ENCODE measurements at regions not wholly inside any gene's neighbourhood (a gene's known extent, or its start where the extent isn't known, plus 50 kb on each side); places are given as distances from the start of the nearest gene placed in this dataset.
"Not testable (repeated sequence)": the region's sequence is repeated elsewhere in the genome, so short reads cannot be mapped to it uniquely, and the experiment has no call there.

DNA sequence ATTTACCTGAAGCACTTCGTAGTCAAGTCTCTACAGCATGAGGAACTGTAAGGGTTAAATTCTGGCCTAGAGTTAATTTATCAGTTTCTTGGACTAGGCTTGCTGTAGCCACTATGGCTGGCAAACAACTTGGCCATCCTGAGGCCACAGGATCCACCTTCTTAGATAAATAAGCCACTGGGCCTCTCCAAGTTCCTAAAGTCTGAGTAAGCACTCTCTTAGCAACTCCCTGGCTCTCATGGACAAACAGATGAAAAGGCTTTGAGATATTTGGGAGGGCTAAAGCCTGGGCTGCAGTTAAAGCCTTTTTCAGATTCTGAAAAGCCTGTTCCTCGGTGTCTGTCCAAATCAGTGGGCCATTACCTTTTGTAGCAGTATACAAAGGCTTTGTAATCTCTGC is 675.0 kb downstream of the TMEM121 start:
- DNase-seq (ENCODE audit: low read depth): no peak

GRCh38 chr14:106203438-106203837 is 677.1 kb downstream of the TMEM121 start:
- no peak for DNase-seq (ENCODE audit: low read depth)

- DNase-seq (ENCODE audit: low read depth): no peak
These were observed 677.7 kb downstream of the TMEM121 start for GRCh38 chr14:106204063-106204462.

GRCh38 chr14:106207316-106207715 is 680.9 kb downstream of the TMEM121 start:
- no peak for DNase-seq (ENCODE audit: low read depth)

DNA sequence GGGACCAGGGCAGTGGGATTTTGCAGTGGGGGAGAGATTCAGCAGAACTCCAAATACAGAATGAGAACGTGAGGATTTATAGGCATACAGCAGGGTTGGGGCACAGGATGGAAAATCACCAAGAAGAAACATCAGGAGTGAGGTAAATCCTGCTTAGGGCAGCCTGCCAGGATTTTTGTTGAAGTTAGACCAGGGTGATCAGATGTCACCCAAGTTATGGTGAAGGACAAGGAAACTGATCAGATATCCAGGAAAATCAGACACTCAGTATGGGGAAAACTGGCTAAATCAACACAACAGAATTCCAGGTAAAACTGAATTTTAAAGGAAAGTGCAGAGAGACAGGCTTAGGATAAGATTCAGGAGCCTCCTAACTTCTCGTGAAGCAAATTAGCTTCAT is 682.4 kb downstream of the TMEM121 start:
- no peak for DNase-seq (ENCODE audit: low read depth)

DNA sequence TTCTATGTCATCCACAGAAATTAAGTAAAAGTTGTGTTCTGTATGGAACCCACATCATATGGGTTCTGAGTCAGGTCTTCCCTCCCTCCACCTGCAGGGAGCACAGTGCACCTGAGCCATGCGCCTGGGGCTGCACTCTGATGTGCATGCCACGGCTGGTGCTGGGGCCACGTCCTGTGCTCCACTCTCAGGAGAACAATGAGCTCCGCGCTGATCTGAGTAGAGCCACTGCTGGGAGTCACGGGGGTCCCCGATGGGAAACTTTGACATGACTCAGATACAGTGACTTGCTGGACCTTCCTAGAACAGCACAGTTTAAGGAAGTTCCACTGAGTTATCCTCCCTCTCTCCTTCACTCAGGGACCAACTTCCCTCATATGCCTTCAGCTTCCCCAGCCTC is 683.4 kb downstream of the TMEM121 start:
- DNase-seq (ENCODE audit: low read depth): peak; percentile 39

DNA sequence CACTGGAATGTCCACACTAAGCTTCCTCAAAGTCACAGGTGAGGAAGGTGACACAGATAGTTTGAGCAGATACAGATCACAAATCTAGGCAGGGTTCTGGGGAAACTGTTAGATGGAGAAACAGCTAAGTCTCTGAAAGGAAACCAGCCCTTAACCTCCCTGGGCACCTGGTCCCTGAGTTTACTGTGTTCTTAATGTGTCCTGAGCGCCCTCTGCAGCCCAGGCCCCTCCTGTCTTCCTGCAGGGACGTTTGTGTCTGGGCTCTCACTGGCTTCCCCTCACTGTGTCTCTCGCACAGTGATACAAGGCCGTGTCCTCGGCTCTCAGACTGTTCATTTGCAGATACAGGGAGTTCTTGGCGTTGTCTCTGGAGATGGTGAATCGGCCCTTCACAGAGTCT is 684.3 kb downstream of the TMEM121 start:
- no peak for DNase-seq (ENCODE audit: low read depth)

DNA sequence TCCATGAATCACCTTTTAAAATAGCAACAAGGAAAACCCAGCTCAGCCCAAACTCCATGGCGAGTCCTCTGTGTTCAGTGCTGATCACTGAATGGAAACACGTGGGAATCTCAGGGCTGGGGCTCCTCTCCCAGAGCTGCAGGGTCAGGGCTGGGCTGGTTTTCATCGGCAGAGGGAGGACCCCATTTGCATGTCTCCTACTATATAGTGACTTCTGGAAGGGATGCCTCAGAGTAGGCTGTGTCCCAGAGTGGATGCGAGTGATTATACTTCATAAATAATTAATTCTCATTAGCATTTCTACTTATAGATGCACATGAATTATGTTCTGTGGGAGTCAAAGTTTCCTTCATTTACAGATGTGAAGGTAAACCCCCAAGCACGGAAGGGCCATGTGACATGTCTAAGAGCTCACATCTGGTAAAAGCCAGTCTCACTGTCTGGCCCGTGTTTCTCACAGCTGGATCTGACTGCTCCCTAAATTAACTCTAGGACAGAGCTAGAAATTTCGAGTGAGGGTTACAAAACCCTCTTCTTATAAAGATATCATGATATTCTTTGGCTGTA is 685.0 kb downstream of the TMEM121 start:
- no peak for DNase-seq (ENCODE audit: low read depth)

GRCh38 chr14:106215229-106215628 is 688.8 kb downstream of the TMEM121 start:
- DNase-seq (ENCODE audit: low read depth): no peak

DNA sequence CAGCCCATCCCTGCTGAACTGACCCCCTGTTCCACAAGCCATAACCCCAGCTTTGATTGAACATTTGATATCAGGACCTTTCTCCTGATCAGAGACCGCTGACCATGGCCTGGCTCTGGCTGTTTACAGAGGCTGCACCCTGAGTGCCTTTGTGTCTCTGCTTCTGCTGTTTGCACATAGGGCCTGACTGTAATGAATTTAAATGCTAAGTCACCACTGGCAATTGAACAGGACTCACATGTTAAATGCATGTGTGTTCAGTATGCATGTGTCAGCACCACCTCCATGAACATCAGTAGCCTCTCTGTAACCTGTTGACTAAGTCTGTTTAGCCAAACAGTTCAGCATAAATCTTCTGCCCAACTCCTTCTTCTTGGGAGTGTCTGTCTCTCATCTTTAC is 690.3 kb downstream of the TMEM121 start:
- DNase-seq (ENCODE audit: low read depth): no peak

- DNase-seq (ENCODE audit: low read depth): no peak
These were observed 691.8 kb downstream of the TMEM121 start for GRCh38 chr14:106218174-106218573.

GRCh38 chr14:106222311-106222710 is 695.9 kb downstream of the TMEM121 start:
- DNase-seq (ENCODE audit: low read depth): no peak

GRCh38 chr14:106222731-106223130 is 696.3 kb downstream of the TMEM121 start:
- no peak for DNase-seq (ENCODE audit: low read depth)

DNA sequence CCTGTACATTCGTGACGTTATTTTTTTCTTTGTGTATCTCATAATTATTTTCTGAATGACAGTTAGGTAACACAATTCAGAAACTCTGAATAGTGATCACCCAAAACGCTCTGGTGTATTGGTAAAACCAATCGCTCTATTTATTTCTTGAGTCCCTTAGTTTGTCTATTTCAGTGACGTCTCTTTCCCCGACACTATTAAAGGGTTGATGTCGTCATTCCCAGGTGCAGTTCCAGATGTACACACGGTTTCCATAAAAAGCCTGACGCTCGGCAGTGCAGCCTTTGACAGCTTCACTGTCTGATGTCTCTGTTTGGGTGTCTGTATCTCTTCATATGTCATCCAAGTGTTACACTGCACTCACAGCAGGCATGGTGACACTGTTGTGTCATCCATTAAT is 701.4 kb downstream of the TMEM121 start:
- DNase-seq (ENCODE audit: low read depth): no peak

GRCh38 chr14:106228541-106229158 is 702.3 kb downstream of the TMEM121 start:
- DNase-seq (ENCODE audit: low read depth): peak; percentile 46

- DNase-seq (ENCODE audit: low read depth): no peak
These were observed 703.7 kb downstream of the TMEM121 start for GRCh38 chr14:106230071-106230470.

DNA sequence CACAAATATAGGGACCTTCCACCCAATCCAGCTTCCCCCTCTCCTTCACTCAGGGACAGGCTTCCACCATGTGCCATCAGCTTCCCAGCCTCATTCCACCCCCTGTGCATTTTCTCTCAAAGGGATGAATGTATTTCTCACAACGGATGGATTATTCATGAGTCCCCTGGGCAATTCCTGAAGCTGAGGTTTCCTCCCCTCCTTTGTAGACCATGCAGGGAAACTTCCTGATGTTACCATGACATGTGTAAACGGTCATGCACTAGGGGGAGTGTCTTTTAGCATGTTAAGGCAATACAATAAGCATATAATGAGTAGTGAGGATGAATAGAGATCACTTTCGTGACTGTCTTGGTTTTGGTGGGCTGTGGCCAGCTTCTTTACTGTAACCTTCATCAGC is 706.8 kb downstream of the TMEM121 start:
- not testable (repeated sequence) for DNase-seq (ENCODE audit: low read depth)

- not testable (repeated sequence) for DNase-seq (ENCODE audit: low read depth)
These were observed 708.3 kb downstream of the TMEM121 start for GRCh38 chr14:106234525-106235254.

- no peak for DNase-seq (ENCODE audit: low read depth)
These were observed 709.2 kb downstream of the TMEM121 start for GRCh38 chr14:106235356-106236159.

DNA sequence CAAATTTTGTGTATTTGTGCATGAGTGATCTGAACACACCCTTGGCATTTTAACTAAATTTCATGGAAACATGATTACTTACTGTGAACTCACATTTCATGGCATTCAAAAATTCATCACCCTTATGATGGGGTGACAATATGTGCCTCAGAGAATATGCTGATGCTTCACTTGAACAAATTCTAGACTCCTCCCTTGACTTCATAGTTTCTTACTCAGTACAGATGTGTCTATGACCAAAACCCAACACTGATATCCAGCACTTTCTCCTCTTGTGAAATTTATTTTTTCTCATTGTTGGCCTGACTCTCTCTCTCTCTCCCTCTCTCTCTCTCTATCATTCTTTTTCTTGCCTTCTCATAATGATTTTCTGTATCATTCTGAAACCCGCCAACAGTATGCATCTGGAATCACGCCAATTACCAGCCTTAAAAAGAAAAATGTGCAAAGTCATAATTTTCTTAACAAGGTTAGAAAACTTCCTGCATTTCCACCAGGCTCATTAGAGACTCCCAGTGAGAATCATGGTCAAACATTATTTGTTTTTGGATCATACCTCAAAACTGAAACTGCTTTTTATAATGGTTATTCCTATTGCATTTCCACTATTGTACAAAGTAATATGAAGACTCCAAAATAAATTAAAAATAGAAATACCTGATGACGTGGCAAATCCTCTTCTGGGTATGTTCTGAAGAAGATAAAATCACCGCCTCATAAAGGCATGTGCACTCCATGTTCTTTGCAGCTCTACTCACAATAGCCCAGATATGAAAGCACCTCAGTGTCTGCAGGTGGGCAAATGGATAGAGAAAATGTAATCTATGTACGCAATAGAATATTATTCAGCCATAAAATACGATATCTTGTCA is 722.2 kb downstream of the TMEM121 start:
- DNase-seq (ENCODE audit: low read depth): no peak

GRCh38 chr14:106253995-106254394 is 727.6 kb downstream of the TMEM121 start:
- not testable (repeated sequence) for DNase-seq (ENCODE audit: low read depth)

DNA sequence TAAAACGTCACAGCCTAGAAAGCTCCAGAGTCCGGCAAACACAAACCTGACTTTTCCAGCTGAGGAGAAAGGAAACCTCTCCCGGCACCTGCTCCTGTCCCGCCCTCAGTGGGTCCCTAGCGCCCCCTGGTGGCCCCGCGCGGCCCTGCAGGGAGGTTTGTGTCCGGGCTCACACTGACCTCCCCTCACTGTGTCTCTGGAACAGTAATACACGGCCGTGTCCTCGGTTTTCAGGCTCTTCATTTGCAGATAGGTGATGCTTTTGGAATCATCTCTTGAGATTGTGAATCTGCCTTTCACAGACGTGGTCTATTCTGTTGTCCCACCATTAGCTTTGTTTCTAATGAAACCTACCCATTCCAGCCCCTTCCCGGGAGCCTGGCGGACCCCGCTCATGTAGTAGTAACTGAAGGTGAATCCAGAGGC is 731.2 kb downstream of the TMEM121 start:
- DNase-seq (ENCODE audit: low read depth): peak; percentile 54
